ENCODE measurements at regions not wholly inside any gene's neighbourhood (a gene's known extent, or its start where the extent isn't known, plus 50 kb on each side); places are given as distances from the start of the nearest gene placed in this dataset.

GRCh38 chr13:94956417-94957110 lies 244.2 kb upstream of the SOX21 start:
- peaks cover 21% of the 10 kb centered on the region for H3K27me3 ChIP-seq (ENCODE audit: low read depth)
- no peak overlapping the region for H3K4me3 ChIP-seq
- intact Hi-C loops (cut with micrococcal nuclease): no loop called here
- H3K36me3 ChIP-seq: no peaks in the 10 kb centered on the region
- no peaks in the 10 kb centered on the region for H3K4me1 ChIP-seq
- TF ChIP-seq, protein P1, sequence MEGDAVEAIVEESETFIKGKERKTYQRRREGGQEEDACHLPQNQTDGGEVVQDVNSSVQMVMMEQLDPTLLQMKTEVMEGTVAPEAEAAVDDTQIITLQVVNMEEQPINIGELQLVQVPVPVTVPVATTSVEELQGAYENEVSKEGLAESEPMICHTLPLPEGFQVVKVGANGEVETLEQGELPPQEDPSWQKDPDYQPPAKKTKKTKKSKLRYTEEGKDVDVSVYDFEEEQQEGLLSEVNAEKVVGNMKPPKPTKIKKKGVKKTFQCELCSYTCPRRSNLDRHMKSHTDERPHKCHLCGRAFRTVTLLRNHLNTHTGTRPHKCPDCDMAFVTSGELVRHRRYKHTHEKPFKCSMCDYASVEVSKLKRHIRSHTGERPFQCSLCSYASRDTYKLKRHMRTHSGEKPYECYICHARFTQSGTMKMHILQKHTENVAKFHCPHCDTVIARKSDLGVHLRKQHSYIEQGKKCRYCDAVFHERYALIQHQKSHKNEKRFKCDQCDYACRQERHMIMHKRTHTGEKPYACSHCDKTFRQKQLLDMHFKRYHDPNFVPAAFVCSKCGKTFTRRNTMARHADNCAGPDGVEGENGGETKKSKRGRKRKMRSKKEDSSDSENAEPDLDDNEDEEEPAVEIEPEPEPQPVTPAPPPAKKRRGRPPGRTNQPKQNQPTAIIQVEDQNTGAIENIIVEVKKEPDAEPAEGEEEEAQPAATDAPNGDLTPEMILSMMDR (IDR thresholded peaks at IDR 0.05; ENCODE audit: borderline replicate concordance): no peak
- no peak for DNase-seq
- no peak overlapping the region for H3K27ac ChIP-seq (replicated peaks)
- H3K9me3 ChIP-seq (replicated peaks): peaks cover 8% of the 10 kb centered on the region

DNA sequence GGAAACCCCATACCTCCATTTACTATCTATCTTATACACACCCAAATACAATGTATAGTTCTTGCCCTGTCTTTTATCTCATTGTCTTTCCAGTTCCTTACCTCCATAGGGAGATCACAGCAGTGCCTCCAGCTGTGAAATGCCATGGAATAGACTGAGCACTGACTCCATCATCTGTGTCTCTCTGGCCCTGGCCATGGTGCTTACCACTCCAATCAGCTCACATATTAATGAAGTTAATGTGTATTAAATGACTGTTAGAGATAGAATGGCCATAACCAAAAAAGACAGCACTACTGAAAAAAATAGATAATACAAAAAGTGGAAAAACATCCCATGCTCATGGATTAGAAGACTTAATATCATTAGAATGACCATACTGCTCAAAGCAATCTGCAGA lies 240.4 kb upstream of the SOX21 start:
- intact Hi-C loops (cut with micrococcal nuclease): no loop called here
- no peak overlapping the region for H3K4me3 ChIP-seq
- TF ChIP-seq, protein P1 (IDR thresholded peaks at IDR 0.05; ENCODE audit: borderline replicate concordance): no peak
- peaks cover 32% of the 10 kb centered on the region for H3K27me3 ChIP-seq (ENCODE audit: low read depth)
- H3K4me1 ChIP-seq: no peaks in the 10 kb centered on the region
- H3K27ac ChIP-seq (replicated peaks): no peak overlapping the region
- peaks cover 8% of the 10 kb centered on the region for H3K9me3 ChIP-seq (replicated peaks)
- DNase-seq: no peak
- no peaks in the 10 kb centered on the region for H3K36me3 ChIP-seq

GRCh38 chr13:94950303-94950702 lies 238.0 kb upstream of the SOX21 start:
- DNase-seq: no peak
- intact Hi-C loops (cut with micrococcal nuclease): no loop called here
- H3K27me3 ChIP-seq (ENCODE audit: low read depth): peaks cover 33% of the 10 kb centered on the region
- TF ChIP-seq, protein P1 (IDR thresholded peaks at IDR 0.05; ENCODE audit: borderline replicate concordance): no peak
- H3K4me1 ChIP-seq: no peaks in the 10 kb centered on the region
- peaks cover 8% of the 10 kb centered on the region for H3K9me3 ChIP-seq (replicated peaks)
- no peaks in the 10 kb centered on the region for H3K36me3 ChIP-seq
- H3K27ac ChIP-seq (replicated peaks): no peak overlapping the region
- H3K4me3 ChIP-seq: no peak overlapping the region

GRCh38 chr13:94947965-94948371 lies 235.6 kb upstream of the SOX21 start:
- Histone ChIP-seq H3K4me1 (no peaks in the 10 kb centered on the region), H3K9me3 (replicated peaks) (no peaks in the 10 kb centered on the region), H3K27ac (replicated peaks) (no peak overlapping the region), H3K36me3 (no peaks in the 10 kb centered on the region), H3K4me3 (no peak overlapping the region), H3K27me3 (ENCODE audit: low read depth) (peaks cover 37% of the 10 kb centered on the region)
- intact Hi-C loops (cut with micrococcal nuclease): no loop called here
- DNase-seq: no peak
- TF ChIP-seq, protein P1 (IDR thresholded peaks at IDR 0.05; ENCODE audit: borderline replicate concordance): no peak

DNA sequence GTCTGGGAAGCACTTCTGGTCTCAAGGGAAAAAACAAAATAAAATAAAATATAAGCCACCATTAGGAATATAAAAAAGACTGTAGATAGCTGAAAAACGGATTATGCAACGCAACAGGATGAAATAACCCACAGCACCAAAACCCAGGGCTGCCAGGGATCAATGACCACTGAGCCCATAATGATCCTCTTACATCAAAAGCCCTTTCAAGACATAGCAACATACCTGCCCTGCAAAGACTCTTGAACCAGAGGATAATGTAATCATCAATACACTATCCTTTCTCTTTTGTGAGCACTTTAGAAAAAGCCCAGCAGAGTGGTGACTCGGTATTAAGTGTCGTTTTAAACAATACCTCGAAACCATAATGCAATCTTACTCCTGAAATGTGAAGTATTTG lies 235.0 kb upstream of the SOX21 start:
- Histone ChIP-seq H3K27me3 (ENCODE audit: low read depth) (peaks cover 32% of the 10 kb centered on the region), H3K27ac (replicated peaks) (no peak overlapping the region), H3K9me3 (replicated peaks) (peaks cover 5% of the 10 kb centered on the region), H3K36me3 (no peaks in the 10 kb centered on the region), H3K4me1 (no peaks in the 10 kb centered on the region), H3K4me3 (no peak overlapping the region)
- TF ChIP-seq, protein P1 (IDR thresholded peaks at IDR 0.05; ENCODE audit: borderline replicate concordance): no peak
- intact Hi-C loops (cut with micrococcal nuclease): no loop called here
- DNase-seq: no peak
